ENCODE measurements at regions not wholly inside any gene's neighbourhood (a gene's known extent, or its start where the extent isn't known, plus 50 kb on each side); places are given as distances from the start of the nearest gene placed in this dataset.

DNA sequence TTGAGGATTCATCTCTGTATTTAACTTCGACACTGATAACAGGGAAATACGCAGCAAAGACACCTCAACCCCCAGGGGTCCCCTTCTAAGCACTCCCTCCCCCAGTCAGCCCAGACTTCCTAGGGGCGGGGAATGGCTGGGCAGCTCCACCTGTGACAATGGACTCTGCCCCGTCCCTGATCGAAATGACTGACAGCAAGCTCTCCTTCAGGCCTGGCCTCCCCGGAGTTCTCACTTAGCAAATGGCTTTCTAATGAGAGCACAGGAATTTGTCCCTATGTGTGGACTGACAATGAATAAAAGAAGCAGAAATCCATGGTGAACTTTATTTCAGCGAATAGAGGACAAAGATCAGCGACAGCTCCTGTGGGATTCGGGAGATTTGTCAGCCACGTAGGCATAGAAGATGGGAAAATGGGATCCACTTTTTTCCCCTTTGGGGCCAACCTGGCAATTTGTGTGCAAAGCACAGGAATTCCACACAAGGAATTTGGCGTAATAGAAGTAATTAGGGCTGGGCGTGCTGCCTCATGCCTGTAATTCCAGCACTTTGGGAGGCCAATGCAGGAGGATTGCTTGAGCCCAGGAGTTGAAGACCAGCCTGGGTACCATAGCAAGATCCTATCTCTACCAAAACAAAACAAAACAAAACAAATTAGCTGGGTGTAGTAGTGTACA, 63.8 kb downstream of the TNFAIP2 start:
- TF ChIP-seq CSDC2 (CRISPR knock-in tag; IDR thresholded peaks at IDR 0.05) (no peak), ZFP3 (CRISPR knock-in tag; IDR thresholded peaks at IDR 0.05) (no peak), SNAI2 (CRISPR knock-in tag; IDR thresholded peaks at IDR 0.05) (no peak), PPARA (CRISPR knock-in tag; IDR thresholded peaks at IDR 0.05; ENCODE audit: borderline replicate concordance) (no peak), RARB (CRISPR knock-in tag; IDR thresholded peaks at IDR 0.05) (no peak), BACH2 (CRISPR knock-in tag; IDR thresholded peaks at IDR 0.05; ENCODE audit: borderline replicate concordance) (no peak), ZNF8 (CRISPR knock-in tag; IDR thresholded peaks at IDR 0.05) (no peak), GLIS3 (CRISPR knock-in tag; IDR thresholded peaks at IDR 0.05) (no peak)
- TF ChIP-seq, protein P1, sequence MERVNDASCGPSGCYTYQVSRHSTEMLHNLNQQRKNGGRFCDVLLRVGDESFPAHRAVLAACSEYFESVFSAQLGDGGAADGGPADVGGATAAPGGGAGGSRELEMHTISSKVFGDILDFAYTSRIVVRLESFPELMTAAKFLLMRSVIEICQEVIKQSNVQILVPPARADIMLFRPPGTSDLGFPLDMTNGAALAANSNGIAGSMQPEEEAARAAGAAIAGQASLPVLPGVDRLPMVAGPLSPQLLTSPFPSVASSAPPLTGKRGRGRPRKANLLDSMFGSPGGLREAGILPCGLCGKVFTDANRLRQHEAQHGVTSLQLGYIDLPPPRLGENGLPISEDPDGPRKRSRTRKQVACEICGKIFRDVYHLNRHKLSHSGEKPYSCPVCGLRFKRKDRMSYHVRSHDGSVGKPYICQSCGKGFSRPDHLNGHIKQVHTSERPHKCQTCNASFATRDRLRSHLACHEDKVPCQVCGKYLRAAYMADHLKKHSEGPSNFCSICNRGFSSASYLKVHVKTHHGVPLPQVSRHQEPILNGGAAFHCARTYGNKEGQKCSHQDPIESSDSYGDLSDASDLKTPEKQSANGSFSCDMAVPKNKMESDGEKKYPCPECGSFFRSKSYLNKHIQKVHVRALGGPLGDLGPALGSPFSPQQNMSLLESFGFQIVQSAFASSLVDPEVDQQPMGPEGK (CRISPR knock-in tag; IDR thresholded peaks at IDR 0.05; ENCODE audit: borderline replicate concordance), result no peak
